Ovary (tissue), 7 donors: ENCODE measurements at regions not wholly inside any gene's neighbourhood (a gene's known extent, or its start where the extent isn't known, plus 50 kb on each side); places are given as distances from the start of the nearest gene placed in this dataset.

Experiments used
- DNase-seq, 5 donors: peaks; one replicate each; pipeline ENCODE4 v3.0.0-alpha.2; 2019 to 2020
- H3K27ac ChIP-seq, 2 donors: fragments of 200-600 bp; one replicate each; pipeline versions ENCODE4 v1.5.1 to v1.8.0; 2019 to 2022
- H3K27me3 ChIP-seq: fragments of 200-600 bp; one replicate; pipeline ENCODE4 v1.8.0; 2022
- H3K36me3 ChIP-seq: fragments of 200-600 bp; sonication (generic); one replicate; pipeline ENCODE4 v1.5.1; 2019
- H3K4me1 ChIP-seq: one replicate; pipeline ENCODE4 v1.8.1; 2013; ENCODE audit warnings: mild to moderate bottlenecking, moderate library complexity; ENCODE audit not compliant: insufficient read depth
- H3K4me3 ChIP-seq: fragments of 200-600 bp; sonication (generic); one replicate; pipeline ENCODE4 v1.5.1; 2017
- H3K9me3 ChIP-seq, 2 donors: fragments of 200-600 bp in 1 of 2; sonication (generic) in 1 of 2; one replicate each; pipeline versions ENCODE4 v1.5.1 to v1.8.1; 2013 to 2019; ENCODE audit warnings: mild to moderate bottlenecking in 1 of 2, moderate library complexity in 1 of 2
- EP300 ChIP-seq: sonication (generic); formaldehyde crosslinking; IDR thresholded peaks from one replicate; pipeline ENCODE4 v1.6.1; 2017; ENCODE audit warnings: antibody characterized with exemption
- POLR2A ChIP-seq: fragments of 450-650 bp; IDR thresholded peaks from one replicate; pipeline ENCODE4 v1.6.1; 2017; ENCODE audit warnings: antibody characterized with exemption, mild to moderate bottlenecking, moderate library complexity
- WGBS, 3 donors: extraction: QIAGEN DNeasy Blood & Tissue Kit in 1 of 3; methylation state at CpG; one replicate each; pipeline versions ENCODE4 v1.1.5 to v1.1.7; 2013 to 2017; 5-methylcytosine and 5-hydroxymethylcytosine counted together
- intact Hi-C, 4 donors: fragments of 100-400 bp; cut with DNase I; formaldehyde crosslinking; loops; one replicate each; pipeline versions ENCODE4 v1.11.0 to v1.15.1; 2022 to 2023
- TF ChIP-seq, protein P1 (sequence below), 3 donors: fragments of 450-650 bp in 2 of 3; fragments of 200-600 bp in 1 of 3; IDR thresholded peaks; one replicate each; pipeline versions ENCODE4 v1.5.1 to v1.8.0; 2016 to 2022; ENCODE audit warnings: antibody characterized with exemption in 3 of 3, mild to moderate bottlenecking in 1 of 3
- donor health status: DM: no; HTN: no; CAD: no; lungs with moderate emphysema.
- donor health status: DM: no; HTN: no; CAD: no.
- donor health status: Bipolar disorder and iron deficiency.
- donor health status: DM: no; HTN: no; CAD: no.
- donor health status: DM: yes; HTN: yes; CAD: no.

GRCh38 chr5:100456615-100457014 lies 78.6 kb upstream of the FAM174A start:
- TF ChIP-seq, protein P1, sequence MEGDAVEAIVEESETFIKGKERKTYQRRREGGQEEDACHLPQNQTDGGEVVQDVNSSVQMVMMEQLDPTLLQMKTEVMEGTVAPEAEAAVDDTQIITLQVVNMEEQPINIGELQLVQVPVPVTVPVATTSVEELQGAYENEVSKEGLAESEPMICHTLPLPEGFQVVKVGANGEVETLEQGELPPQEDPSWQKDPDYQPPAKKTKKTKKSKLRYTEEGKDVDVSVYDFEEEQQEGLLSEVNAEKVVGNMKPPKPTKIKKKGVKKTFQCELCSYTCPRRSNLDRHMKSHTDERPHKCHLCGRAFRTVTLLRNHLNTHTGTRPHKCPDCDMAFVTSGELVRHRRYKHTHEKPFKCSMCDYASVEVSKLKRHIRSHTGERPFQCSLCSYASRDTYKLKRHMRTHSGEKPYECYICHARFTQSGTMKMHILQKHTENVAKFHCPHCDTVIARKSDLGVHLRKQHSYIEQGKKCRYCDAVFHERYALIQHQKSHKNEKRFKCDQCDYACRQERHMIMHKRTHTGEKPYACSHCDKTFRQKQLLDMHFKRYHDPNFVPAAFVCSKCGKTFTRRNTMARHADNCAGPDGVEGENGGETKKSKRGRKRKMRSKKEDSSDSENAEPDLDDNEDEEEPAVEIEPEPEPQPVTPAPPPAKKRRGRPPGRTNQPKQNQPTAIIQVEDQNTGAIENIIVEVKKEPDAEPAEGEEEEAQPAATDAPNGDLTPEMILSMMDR (IDR thresholded peaks at IDR 0.05): no peak
- TF ChIP-seq POLR2A (no peak), EP300 (no peak)
- no peak for DNase-seq
- Histone ChIP-seq H3K36me3 (no peaks in the 10 kb centered on the region), H3K27me3 (no peaks in the 10 kb centered on the region), H3K27ac (no peak overlapping the region), H3K9me3 (no peaks in the 10 kb centered on the region), H3K4me3 (no peak overlapping the region), H3K4me1 (no peaks in the 10 kb centered on the region)
- intact Hi-C loops: no loop called here

DNA sequence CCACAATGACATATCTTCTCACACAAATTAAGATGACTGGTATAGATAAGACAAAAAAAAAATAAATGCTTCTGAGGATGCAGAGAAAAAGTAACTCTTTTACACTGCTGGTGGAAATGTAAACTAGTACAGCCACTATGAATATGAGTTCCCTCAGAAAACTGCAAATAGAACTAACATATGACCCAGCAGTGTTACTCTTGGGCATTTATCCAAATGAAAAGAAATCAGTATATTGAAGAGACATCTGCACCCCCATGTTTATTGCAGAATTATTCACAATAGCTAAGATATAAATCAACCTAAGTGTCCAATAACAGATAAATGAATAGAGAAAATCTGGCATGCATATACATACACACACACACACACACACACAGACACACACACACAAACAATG lies 83.0 kb upstream of the FAM174A start:
- Histone ChIP-seq H3K27ac (no peak overlapping the region), H3K4me1 (no peaks in the 10 kb centered on the region), H3K9me3 (no peaks in the 10 kb centered on the region), H3K36me3 (no peaks in the 10 kb centered on the region), H3K27me3 (no peaks in the 10 kb centered on the region), H3K4me3 (no peak overlapping the region)
- TF ChIP-seq POLR2A: no peak
- TF ChIP-seq, protein P1 (IDR thresholded peaks at IDR 0.05): no peak
- TF ChIP-seq EP300: no peak
- DNase-seq: no peak
- intact Hi-C loops: no loop called here

- no peak overlapping the region for H3K27ac ChIP-seq
- WGBS, 3 donors: 9 to 17% (median 11%) methylated on average over 3 of the region's 3 CpGs
- intact Hi-C loops: no loop called here
- H3K4me1 ChIP-seq: no peaks in the 10 kb centered on the region
- TF ChIP-seq, protein P1 (IDR thresholded peaks at IDR 0.05): no peak
- TF ChIP-seq POLR2A (no peak), EP300 (no peak)
- no peaks in the 10 kb centered on the region for H3K9me3 ChIP-seq
- H3K27me3 ChIP-seq: no peaks in the 10 kb centered on the region
- H3K4me3 ChIP-seq: no peak overlapping the region
- DNase-seq: no peak
- H3K36me3 ChIP-seq: no peaks in the 10 kb centered on the region
Observed at GRCh38 chr5:100448111-100448528, 87.1 kb upstream of the FAM174A start.

- Histone ChIP-seq H3K4me3 (no peak overlapping the region), H3K9me3 (no peaks in the 10 kb centered on the region), H3K4me1 (no peaks in the 10 kb centered on the region), H3K36me3 (no peaks in the 10 kb centered on the region), H3K27me3 (no peaks in the 10 kb centered on the region), H3K27ac (no peak overlapping the region)
- intact Hi-C loops: no loop called here
- 63 to 67% (median 64%) methylated on average over 2 of the region's 2 CpGs for WGBS, 3 donors
- no peak for TF ChIP-seq POLR2A
- TF ChIP-seq EP300: no peak
- TF ChIP-seq, protein P1 (IDR thresholded peaks at IDR 0.05): no peak
- DNase-seq: no peak
Observed at GRCh38 chr5:100446879-100447430, 88.2 kb upstream of the FAM174A start.
